ENCODE measurements at regions not wholly inside any gene's neighbourhood (a gene's known extent, or its start where the extent isn't known, plus 50 kb on each side); places are given as distances from the start of the nearest gene placed in this dataset.

DNA sequence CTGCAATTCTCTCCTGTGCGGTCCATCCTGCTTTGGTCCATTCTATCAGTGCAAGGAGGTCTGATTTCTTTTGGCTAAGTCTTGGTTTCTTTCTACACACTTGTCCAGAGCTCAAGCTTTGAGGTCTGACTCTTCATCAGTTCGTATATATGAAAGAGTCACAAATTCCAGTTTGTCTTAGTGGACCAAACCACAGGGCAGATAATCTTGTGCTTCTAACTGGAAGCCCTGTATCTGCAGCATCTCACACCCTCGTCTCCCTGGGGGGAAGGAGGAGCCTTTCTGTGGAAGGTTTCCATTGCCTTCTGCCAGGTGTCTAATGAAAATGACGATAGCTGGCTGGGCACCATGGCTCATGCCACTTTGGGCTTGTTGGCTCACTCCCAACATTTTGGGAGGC lies 148.5 kb downstream of the SPP2 start:
- no peaks in the 10 kb centered on the region for H3K36me3 ChIP-seq
- WGBS = 78% methylated on average over 4 of the region's 4 CpGs
- intact Hi-C loops (cut with DNase I) = no loop called here
- peaks cover 0 to 13% (median 11%) of the 10 kb centered on the region in 4 donors for H3K4me1 ChIP-seq
- TF ChIP-seq, protein P1, sequence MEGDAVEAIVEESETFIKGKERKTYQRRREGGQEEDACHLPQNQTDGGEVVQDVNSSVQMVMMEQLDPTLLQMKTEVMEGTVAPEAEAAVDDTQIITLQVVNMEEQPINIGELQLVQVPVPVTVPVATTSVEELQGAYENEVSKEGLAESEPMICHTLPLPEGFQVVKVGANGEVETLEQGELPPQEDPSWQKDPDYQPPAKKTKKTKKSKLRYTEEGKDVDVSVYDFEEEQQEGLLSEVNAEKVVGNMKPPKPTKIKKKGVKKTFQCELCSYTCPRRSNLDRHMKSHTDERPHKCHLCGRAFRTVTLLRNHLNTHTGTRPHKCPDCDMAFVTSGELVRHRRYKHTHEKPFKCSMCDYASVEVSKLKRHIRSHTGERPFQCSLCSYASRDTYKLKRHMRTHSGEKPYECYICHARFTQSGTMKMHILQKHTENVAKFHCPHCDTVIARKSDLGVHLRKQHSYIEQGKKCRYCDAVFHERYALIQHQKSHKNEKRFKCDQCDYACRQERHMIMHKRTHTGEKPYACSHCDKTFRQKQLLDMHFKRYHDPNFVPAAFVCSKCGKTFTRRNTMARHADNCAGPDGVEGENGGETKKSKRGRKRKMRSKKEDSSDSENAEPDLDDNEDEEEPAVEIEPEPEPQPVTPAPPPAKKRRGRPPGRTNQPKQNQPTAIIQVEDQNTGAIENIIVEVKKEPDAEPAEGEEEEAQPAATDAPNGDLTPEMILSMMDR (IDR thresholded peaks at IDR 0.05) = no peak
- no peak for TF ChIP-seq EP300 (IDR thresholded peaks at IDR 0.05)
- TF ChIP-seq POLR2AphosphoS5 (IDR thresholded peaks at IDR 0.05) = no peak
- TF ChIP-seq POLR2A (IDR thresholded peaks at IDR 0.05; ENCODE audit: low read depth) = no peak
- no peak overlapping the region for H3K27ac ChIP-seq (replicated peaks in 1 of 4)
- peaks cover 0 to 9% (median 0%) of the 10 kb centered on the region in 4 donors for H3K27me3 ChIP-seq
- no peaks in the 10 kb centered on the region for H3K9me3 ChIP-seq
- H3K4me3 ChIP-seq = no peak overlapping the region
- DNase-seq (ENCODE audit: extremely low spot score) = no peak

DNA sequence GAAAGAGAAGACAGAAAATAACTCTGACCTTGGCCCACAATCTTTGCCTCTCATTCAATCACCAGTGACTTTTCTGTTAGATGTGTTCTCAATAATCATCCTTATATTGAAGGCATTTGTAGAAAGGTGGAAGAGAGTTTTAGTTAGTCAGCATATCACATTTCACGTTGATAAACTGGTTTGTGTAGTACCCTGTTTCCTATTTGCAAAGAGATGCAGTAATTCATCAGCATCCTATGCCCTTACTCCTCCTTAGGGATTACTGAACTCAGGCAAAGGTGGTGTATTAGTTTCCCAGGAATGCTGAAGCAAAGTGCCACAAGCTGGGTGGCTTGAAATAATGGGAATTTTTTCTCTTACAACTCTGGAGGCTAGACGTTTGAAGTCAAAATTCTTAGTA lies 145.0 kb downstream of the SPP2 start:
- intact Hi-C loops (cut with DNase I) = no loop called here
- no peak for DNase-seq (ENCODE audit: extremely low spot score)
- Histone ChIP-seq H3K27ac (replicated peaks in 1 of 4) (no peak overlapping the region), H3K4me1 (no peaks in the 10 kb centered on the region), H3K27me3 (peaks cover 0 to 9% (median 0%) of the 10 kb centered on the region in 4 donors), H3K36me3 (no peaks in the 10 kb centered on the region), H3K4me3 (no peak overlapping the region), H3K9me3 (no peaks in the 10 kb centered on the region)
- TF ChIP-seq POLR2AphosphoS5 (IDR thresholded peaks at IDR 0.05) (no peak), POLR2A (IDR thresholded peaks at IDR 0.05; ENCODE audit: low read depth) (no peak), EP300 (IDR thresholded peaks at IDR 0.05) (no peak)
- TF ChIP-seq, protein P1 (IDR thresholded peaks at IDR 0.05) = no peak
- WGBS = 76% methylated on average over 2 of the region's 2 CpGs

DNA sequence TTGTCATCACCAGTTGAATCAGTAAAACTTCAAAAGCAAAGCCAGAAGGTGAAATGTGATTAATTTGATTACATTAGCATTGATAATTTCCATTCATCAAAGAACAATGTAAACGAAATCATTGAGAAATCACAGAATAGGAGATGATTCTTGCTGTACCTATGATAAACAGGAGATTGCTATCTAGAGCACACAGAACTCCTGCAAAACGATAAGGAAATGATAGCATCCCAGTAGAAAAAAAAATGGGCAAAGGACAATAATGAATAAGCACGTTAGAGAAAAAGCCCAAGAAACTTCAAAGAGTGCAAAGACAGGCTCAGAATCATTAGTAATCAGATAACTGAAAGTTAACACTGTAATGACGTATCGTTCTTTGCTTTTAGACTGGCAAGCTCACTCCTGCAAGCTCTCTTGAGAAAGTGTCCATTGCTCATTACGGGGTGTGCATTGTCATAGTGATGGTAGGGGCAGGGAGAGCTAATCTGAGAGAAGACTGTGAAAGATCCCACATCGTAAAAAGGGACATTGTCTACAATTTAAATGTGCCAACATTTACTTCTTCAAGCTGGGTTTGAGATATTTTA lies 143.6 kb downstream of the SPP2 start:
- H3K4me1 ChIP-seq = no peaks in the 10 kb centered on the region
- intact Hi-C loops (cut with DNase I) = no loop called here
- no peaks in the 10 kb centered on the region for H3K9me3 ChIP-seq
- TF ChIP-seq EP300 (IDR thresholded peaks at IDR 0.05) = no peak
- TF ChIP-seq, protein P1 (IDR thresholded peaks at IDR 0.05) = no peak
- no peak for TF ChIP-seq POLR2A (IDR thresholded peaks at IDR 0.05; ENCODE audit: low read depth)
- no peak for TF ChIP-seq POLR2AphosphoS5 (IDR thresholded peaks at IDR 0.05)
- no peak overlapping the region for H3K4me3 ChIP-seq
- peaks cover 0 to 20% (median 0%) of the 10 kb centered on the region in 4 donors for H3K27me3 ChIP-seq
- no peak for DNase-seq (ENCODE audit: extremely low spot score)
- no peak overlapping the region for H3K27ac ChIP-seq (replicated peaks in 1 of 4)
- no peaks in the 10 kb centered on the region for H3K36me3 ChIP-seq
- WGBS = 58% methylated on average over 7 of the region's 7 CpGs

DNA sequence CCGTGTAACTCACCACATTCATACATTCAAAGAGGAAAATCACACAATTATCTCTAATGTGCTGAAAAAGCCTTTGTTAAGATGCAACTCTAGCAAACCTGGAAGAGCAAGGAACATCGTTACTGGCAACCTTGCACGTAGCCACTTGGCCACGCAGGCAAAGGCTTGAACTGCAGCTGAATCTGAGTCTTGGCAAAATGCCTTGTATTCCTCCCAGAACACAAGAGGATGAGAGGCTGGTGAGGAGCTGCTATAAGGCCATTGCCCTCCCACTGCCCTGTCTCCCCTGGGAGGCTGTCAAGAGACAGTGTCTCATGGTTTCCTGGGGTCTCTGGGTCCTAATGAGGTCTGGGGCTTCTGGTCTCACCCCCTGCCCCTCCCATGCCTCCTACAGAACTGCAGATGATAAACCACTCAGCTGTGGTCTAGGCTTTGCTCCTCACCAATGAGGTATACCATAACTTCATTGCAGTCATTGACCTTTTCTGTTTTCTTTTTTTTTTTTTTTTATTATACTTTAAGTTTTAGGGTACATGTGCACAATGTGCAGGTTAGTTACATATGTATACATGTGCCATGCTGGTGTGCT lies 141.4 kb downstream of the SPP2 start:
- DNase-seq (ENCODE audit: extremely low spot score) = no peak
- H3K9me3 ChIP-seq = no peaks in the 10 kb centered on the region
- no peak overlapping the region for H3K4me3 ChIP-seq
- no peaks in the 10 kb centered on the region for H3K36me3 ChIP-seq
- TF ChIP-seq, protein P1 (IDR thresholded peaks at IDR 0.05) = no peak
- no peak for TF ChIP-seq EP300 (IDR thresholded peaks at IDR 0.05)
- peaks cover 0 to 35% (median 0%) of the 10 kb centered on the region in 4 donors for H3K27me3 ChIP-seq
- intact Hi-C loops (cut with DNase I) = no loop called here
- H3K27ac ChIP-seq (replicated peaks in 1 of 4) = no peak overlapping the region
- WGBS = 52% methylated on average over 4 of the region's 4 CpGs
- no peaks in the 10 kb centered on the region for H3K4me1 ChIP-seq

Data from esophagus muscularis mucosa (tissue), 4 donors.